Nephron progenitor cell (in vitro differentiated cells): ENCODE measurements at regions not wholly inside any gene's neighbourhood (a gene's known extent, or its start where the extent isn't known, plus 50 kb on each side); places are given as distances from the start of the nearest gene placed in this dataset.

ENCODE experiments used
- DNase-seq: peaks from one replicate; pipeline ENCODE4 v3.0.0; 2021
- H3K27ac Mint-ChIP-seq: 2 replicates; pipeline ENCODE4 v1.8.0; 2021; ENCODE audit warnings: mild to moderate bottlenecking, moderate library complexity, mixed read lengths
- H3K27me3 Mint-ChIP-seq: 2 replicates; pipeline ENCODE4 v1.8.0; 2021; ENCODE audit warnings: mild to moderate bottlenecking, low read depth, mixed read lengths; ENCODE audit not compliant: poor library complexity
- H3K36me3 Mint-ChIP-seq: 2 replicates; pipeline ENCODE4 v1.8.0; 2021; ENCODE audit warnings: low read depth, mixed read lengths
- H3K4me1 Mint-ChIP-seq: 2 replicates; pipeline ENCODE4 v1.8.0; 2021; ENCODE audit warnings: mixed read lengths
- H3K4me3 Mint-ChIP-seq: 2 replicates; pipeline ENCODE4 v1.8.0; 2021; ENCODE audit warnings: mild to moderate bottlenecking, moderate library complexity, mixed read lengths
- H3K9me3 Mint-ChIP-seq: 2 replicates; pipeline ENCODE4 v1.8.0; 2021; ENCODE audit warnings: mild to moderate bottlenecking, moderate library complexity, mixed read lengths
- CTCF ChIP-seq: fragments of 200-600 bp; sonication (generic); IDR thresholded peaks from 2 replicates; pipeline ENCODE4 v1.5.0; 2021; ENCODE audit warnings: antibody characterized with exemption

GRCh38 chrX:128759745-128760144 is 707.5 kb upstream of the ACTRT1 start:
- TF ChIP-seq CTCF: no peak
- no peak overlapping the region for H3K27ac Mint-ChIP-seq
- no peaks in the 10 kb centered on the region for H3K36me3 Mint-ChIP-seq
- no peaks in the 10 kb centered on the region for H3K27me3 Mint-ChIP-seq
- no peaks in the 10 kb centered on the region for H3K4me1 Mint-ChIP-seq
- H3K4me3 Mint-ChIP-seq: no peak overlapping the region
- H3K9me3 Mint-ChIP-seq: peaks cover 16% of the 10 kb centered on the region
- DNase-seq: no peak

GRCh38 chrX:128759177-128759576 is 707.0 kb upstream of the ACTRT1 start:
- no peak overlapping the region for H3K27ac Mint-ChIP-seq
- peaks cover 10% of the 10 kb centered on the region for H3K9me3 Mint-ChIP-seq
- no peak overlapping the region for H3K4me3 Mint-ChIP-seq
- DNase-seq: no peak
- peaks cover under 1% of the 10 kb centered on the region for H3K4me1 Mint-ChIP-seq
- TF ChIP-seq CTCF: no peak
- no peaks in the 10 kb centered on the region for H3K27me3 Mint-ChIP-seq
- H3K36me3 Mint-ChIP-seq: no peaks in the 10 kb centered on the region

- no peak for DNase-seq
- Mint-ChIP-seq H3K4me3 (no peak overlapping the region), H3K4me1 (peaks cover 7% of the 10 kb centered on the region), H3K36me3 (no peaks in the 10 kb centered on the region), H3K27ac (no peak overlapping the region), H3K9me3 (peaks cover 10% of the 10 kb centered on the region), H3K27me3 (no peaks in the 10 kb centered on the region)
- no peak for TF ChIP-seq CTCF
Observed at GRCh38 chrX:128754130-128754529, 701.9 kb upstream of the ACTRT1 start.

GRCh38 chrX:128739539-128739938 is 687.3 kb upstream of the ACTRT1 start:
- Mint-ChIP-seq H3K4me1 (no peaks in the 10 kb centered on the region), H3K4me3 (no peak overlapping the region), H3K9me3 (peaks cover 13% of the 10 kb centered on the region), H3K36me3 (no peaks in the 10 kb centered on the region), H3K27me3 (no peaks in the 10 kb centered on the region), H3K27ac (no peak overlapping the region)
- TF ChIP-seq CTCF: no peak
- DNase-seq: no peak

GRCh38 chrX:128728943-128729342 is 676.7 kb upstream of the ACTRT1 start:
- Mint-ChIP-seq H3K9me3 (peaks cover 26% of the 10 kb centered on the region), H3K27me3 (no peaks in the 10 kb centered on the region), H3K4me1 (no peaks in the 10 kb centered on the region), H3K4me3 (no peak overlapping the region), H3K27ac (no peak overlapping the region), H3K36me3 (peaks cover 5% of the 10 kb centered on the region)
- TF ChIP-seq CTCF: no peak
- no peak for DNase-seq

- H3K27me3 Mint-ChIP-seq: peaks cover 9% of the 10 kb centered on the region
- H3K4me1 Mint-ChIP-seq: no peaks in the 10 kb centered on the region
- no peak overlapping the region for H3K4me3 Mint-ChIP-seq
- no peak for TF ChIP-seq CTCF
- H3K27ac Mint-ChIP-seq: no peak overlapping the region
- no peak for DNase-seq
- peaks cover 19% of the 10 kb centered on the region for H3K9me3 Mint-ChIP-seq
- no peaks in the 10 kb centered on the region for H3K36me3 Mint-ChIP-seq
Observed at GRCh38 chrX:128717635-128718578, 665.7 kb upstream of the ACTRT1 start.
